HG02610 (cell line): ENCODE measurements at regions not wholly inside any gene's neighbourhood (a gene's known extent, or its start where the extent isn't known, plus 50 kb on each side); places are given as distances from the start of the nearest gene placed in this dataset.
A peak's percentile ranks its signal among the peaks of the same experiment; 100 is the strongest.

Experiments
- ATAC-seq: cut with Tn5 transposase; IDR thresholded peaks from one replicate; pipeline ENCODE4 v1.9.1; 2021; ENCODE audit warnings: mild to moderate bottlenecking, moderate library complexity; ENCODE audit not compliant: unreplicated experiment

- no peak for ATAC-seq
Measured at GRCh38 chr7:136807598-136807997, 60.9 kb upstream of the CHRM2 start.

- no peak for ATAC-seq
Measured at GRCh38 chr7:136803028-136803427, 65.4 kb upstream of the CHRM2 start.

GRCh38 chr7:136783934-136784333, 84.5 kb upstream of the CHRM2 start:
- no peak for ATAC-seq

- ATAC-seq = no peak
Measured at GRCh38 chr7:136741941-136742340, 126.5 kb upstream of the CHRM2 start.

- ATAC-seq = no peak
Measured at GRCh38 chr7:136728945-136729344, 139.5 kb upstream of the CHRM2 start.

- no peak for ATAC-seq
Measured at GRCh38 chr7:136726460-136726859, 142.0 kb upstream of the CHRM2 start.

GRCh38 chr7:136717910-136718557, 150.4 kb upstream of the CHRM2 start:
- ATAC-seq = no peak

GRCh38 chr7:136714062-136714461, 154.4 kb upstream of the CHRM2 start:
- no peak for ATAC-seq

- no peak for ATAC-seq
Measured at GRCh38 chr7:136710751-136711150, 157.7 kb upstream of the CHRM2 start.

- ATAC-seq = no peak
Measured at GRCh38 chr7:136709876-136710275, 158.6 kb upstream of the CHRM2 start.

GRCh38 chr7:136702913-136703312, 165.5 kb upstream of the CHRM2 start:
- no peak for ATAC-seq

GRCh38 chr7:136698977-136699376, 169.5 kb upstream of the CHRM2 start:
- ATAC-seq = no peak

- no peak for ATAC-seq
Measured at GRCh38 chr7:136698231-136698630, 170.2 kb upstream of the CHRM2 start.

GRCh38 chr7:136697271-136697670, 171.2 kb upstream of the CHRM2 start:
- ATAC-seq = no peak

- peak; percentile 45 for ATAC-seq
Measured at GRCh38 chr7:136693166-136694119, 175.0 kb upstream of the CHRM2 start.

- ATAC-seq = no peak
Measured at GRCh38 chr7:136692221-136692620, 176.2 kb upstream of the CHRM2 start.

- ATAC-seq = no peak
Measured at GRCh38 chr7:136688601-136689000, 179.9 kb upstream of the CHRM2 start.

- no peak for ATAC-seq
Measured at GRCh38 chr7:136687693-136688322, 180.6 kb upstream of the CHRM2 start.

- ATAC-seq = no peak
Measured at GRCh38 chr7:136685501-136686173, 182.8 kb upstream of the CHRM2 start.

GRCh38 chr7:136677471-136678365, 190.7 kb upstream of the CHRM2 start:
- ATAC-seq = no peak
